Panc1 (cell line): ENCODE measurements at regions not wholly inside any gene's neighbourhood (a gene's known extent, or its start where the extent isn't known, plus 50 kb on each side); places are given as distances from the start of the nearest gene placed in this dataset.

ENCODE experiments used
- ATAC-seq: fragments of 200-7000 bp; cut with Tn5 transposase; 2 replicates; pipeline ENCODE4 v1.9.1; 2020; ENCODE audit warnings: mild to moderate bottlenecking, moderate library complexity
- BruUV-seq: library from RNA; stranded (reverse); fragments of 400-500 nt; replicated peaks from 2 replicates; lab custom pipeline; 2021; lab: Mats Ljungman, UMichigan
- CTCF ChIA-PET: fragments of 300-600 bp; sonication (Branson Sonifier 250); formaldehyde crosslinking; loops from one replicate; lab custom pipeline; 2022; ENCODE audit warnings: antibody characterized with exemption; lab: Charles Lee
- POLR2A ChIA-PET: fragments of 300-600 bp; sonication (Branson Sonifier 250); formaldehyde crosslinking; loops from one replicate; lab custom pipeline; 2022; ENCODE audit warnings: antibody characterized with exemption; lab: Charles Lee
- DNase-seq: peaks from one replicate; pipeline ENCODE4 v3.0.0-alpha.2; 2010; ENCODE audit warnings: low read depth, low spot score
- H3K27ac ChIP-seq: 2 replicates; pipeline ENCODE4 v1.5.1; 2011; ENCODE audit warnings: mild to moderate bottlenecking, low read length, inconsistent platforms
- H3K27me3 ChIP-seq: fragments of 200-500 bp; sonication (Bioruptor generic); 2 replicates; pipeline ENCODE4 v1.6.0; 2014; ENCODE audit warnings: low read length, inconsistent platforms; ENCODE audit not compliant: control insufficient read depth, insufficient read depth
- H3K36me3 ChIP-seq: fragments of 200-500 bp; sonication (Bioruptor generic); 2 replicates; pipeline ENCODE4 v1.5.1; 2014; ENCODE audit warnings: inconsistent platforms, mild to moderate bottlenecking, low read length, moderate library complexity; ENCODE audit not compliant: control insufficient read depth, insufficient read depth
- H3K4me1 ChIP-seq: 2 replicates; pipeline ENCODE4 v1.5.1; 2011; ENCODE audit warnings: inconsistent platforms, mild to moderate bottlenecking, low read length, moderate library complexity; ENCODE audit not compliant: control insufficient read depth, insufficient read depth
- H3K4me3 ChIP-seq, 2 experiments: 2 replicates each; pipeline ENCODE4 v1.5.1; 2011 to 2012; ENCODE audit warnings: low read depth in 2 of 2, low read length in 2 of 2, mild to moderate bottlenecking in 2 of 2, inconsistent platforms in 1 of 2, moderate library complexity in 1 of 2
- H3K9me3 ChIP-seq: fragments of 200-500 bp; sonication (Bioruptor generic); 2 replicates; pipeline ENCODE4 v1.5.1; 2014; ENCODE audit warnings: low read depth, mild to moderate bottlenecking, inconsistent platforms, low read length, moderate library complexity; ENCODE audit not compliant: control insufficient read depth, insufficient read depth
- POLR2AphosphoS5 ChIP-seq: IDR thresholded peaks from 2 replicates; pipeline ENCODE4 v1.6.1; 2012; ENCODE audit warnings: mild to moderate bottlenecking, low read depth, low read length, moderate library complexity
- SIN3A ChIP-seq: IDR thresholded peaks from 2 replicates; pipeline ENCODE4 v1.6.1; 2012; ENCODE audit warnings: low read depth, mild to moderate bottlenecking, low read length, moderate library complexity, borderline replicate concordance; ENCODE audit not compliant: insufficient read depth
- TCF7L2 ChIP-seq: IDR thresholded peaks from 2 replicates; pipeline ENCODE4 v1.6.1; 2011; ENCODE audit warnings: mild to moderate bottlenecking, low read depth, low read length, inconsistent platforms
- in situ Hi-C: cut with HindIII; loops from 2 replicates; pipeline ENCODE4 v1.10.0; 2016; ENCODE audit warnings: low sequenced_read_pairs, low pct_unique_long_range_greater_than_20kb
- intact Hi-C: fragments of 100-400 bp; cut with micrococcal nuclease; formaldehyde crosslinking; loops from one replicate; pipeline ENCODE4 v1.10.0; 2022; ENCODE audit not compliant: unreplicated experiment
- TF ChIP-seq, protein P1 (sequence below): fragments of 450-650 bp; IDR thresholded peaks from 2 replicates; pipeline ENCODE4 v1.5.1; 2017; ENCODE audit warnings: mild to moderate bottlenecking
- TF ChIP-seq, protein P2 (sequence below), 2 experiments: IDR thresholded peaks; 2 replicates each; pipeline ENCODE4 v1.6.1; 2011 to 2012; ENCODE audit warnings: low read depth in 2 of 2, control low read depth in 1 of 2, low read length in 1 of 2, mild to moderate bottlenecking in 1 of 2, moderate library complexity in 1 of 2; ENCODE audit not compliant: insufficient read depth in 1 of 2

- Histone ChIP-seq H3K27me3 (no peaks in the 10 kb centered on the region), H3K9me3 (no peaks in the 10 kb centered on the region), H3K27ac (no peak overlapping the region), H3K4me1 (no peaks in the 10 kb centered on the region), H3K4me3 (no peak overlapping the region), H3K36me3 (no peaks in the 10 kb centered on the region)
- ChIA-PET POLR2A (no interaction called here), CTCF (no interaction called here)
- intact Hi-C loops (no loop called here), in situ Hi-C loops (no loop called here)
- BruUV-seq = no TSS peak
- TF ChIP-seq TCF7L2 (no peak), POLR2AphosphoS5 (no peak), SIN3A (no peak)
- TF ChIP-seq, protein P1, sequence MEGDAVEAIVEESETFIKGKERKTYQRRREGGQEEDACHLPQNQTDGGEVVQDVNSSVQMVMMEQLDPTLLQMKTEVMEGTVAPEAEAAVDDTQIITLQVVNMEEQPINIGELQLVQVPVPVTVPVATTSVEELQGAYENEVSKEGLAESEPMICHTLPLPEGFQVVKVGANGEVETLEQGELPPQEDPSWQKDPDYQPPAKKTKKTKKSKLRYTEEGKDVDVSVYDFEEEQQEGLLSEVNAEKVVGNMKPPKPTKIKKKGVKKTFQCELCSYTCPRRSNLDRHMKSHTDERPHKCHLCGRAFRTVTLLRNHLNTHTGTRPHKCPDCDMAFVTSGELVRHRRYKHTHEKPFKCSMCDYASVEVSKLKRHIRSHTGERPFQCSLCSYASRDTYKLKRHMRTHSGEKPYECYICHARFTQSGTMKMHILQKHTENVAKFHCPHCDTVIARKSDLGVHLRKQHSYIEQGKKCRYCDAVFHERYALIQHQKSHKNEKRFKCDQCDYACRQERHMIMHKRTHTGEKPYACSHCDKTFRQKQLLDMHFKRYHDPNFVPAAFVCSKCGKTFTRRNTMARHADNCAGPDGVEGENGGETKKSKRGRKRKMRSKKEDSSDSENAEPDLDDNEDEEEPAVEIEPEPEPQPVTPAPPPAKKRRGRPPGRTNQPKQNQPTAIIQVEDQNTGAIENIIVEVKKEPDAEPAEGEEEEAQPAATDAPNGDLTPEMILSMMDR = no peak
- TF ChIP-seq, protein P2, sequence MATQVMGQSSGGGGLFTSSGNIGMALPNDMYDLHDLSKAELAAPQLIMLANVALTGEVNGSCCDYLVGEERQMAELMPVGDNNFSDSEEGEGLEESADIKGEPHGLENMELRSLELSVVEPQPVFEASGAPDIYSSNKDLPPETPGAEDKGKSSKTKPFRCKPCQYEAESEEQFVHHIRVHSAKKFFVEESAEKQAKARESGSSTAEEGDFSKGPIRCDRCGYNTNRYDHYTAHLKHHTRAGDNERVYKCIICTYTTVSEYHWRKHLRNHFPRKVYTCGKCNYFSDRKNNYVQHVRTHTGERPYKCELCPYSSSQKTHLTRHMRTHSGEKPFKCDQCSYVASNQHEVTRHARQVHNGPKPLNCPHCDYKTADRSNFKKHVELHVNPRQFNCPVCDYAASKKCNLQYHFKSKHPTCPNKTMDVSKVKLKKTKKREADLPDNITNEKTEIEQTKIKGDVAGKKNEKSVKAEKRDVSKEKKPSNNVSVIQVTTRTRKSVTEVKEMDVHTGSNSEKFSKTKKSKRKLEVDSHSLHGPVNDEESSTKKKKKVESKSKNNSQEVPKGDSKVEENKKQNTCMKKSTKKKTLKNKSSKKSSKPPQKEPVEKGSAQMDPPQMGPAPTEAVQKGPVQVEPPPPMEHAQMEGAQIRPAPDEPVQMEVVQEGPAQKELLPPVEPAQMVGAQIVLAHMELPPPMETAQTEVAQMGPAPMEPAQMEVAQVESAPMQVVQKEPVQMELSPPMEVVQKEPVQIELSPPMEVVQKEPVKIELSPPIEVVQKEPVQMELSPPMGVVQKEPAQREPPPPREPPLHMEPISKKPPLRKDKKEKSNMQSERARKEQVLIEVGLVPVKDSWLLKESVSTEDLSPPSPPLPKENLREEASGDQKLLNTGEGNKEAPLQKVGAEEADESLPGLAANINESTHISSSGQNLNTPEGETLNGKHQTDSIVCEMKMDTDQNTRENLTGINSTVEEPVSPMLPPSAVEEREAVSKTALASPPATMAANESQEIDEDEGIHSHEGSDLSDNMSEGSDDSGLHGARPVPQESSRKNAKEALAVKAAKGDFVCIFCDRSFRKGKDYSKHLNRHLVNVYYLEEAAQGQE (IDR thresholded peaks at IDR 0.05; ENCODE audit: insufficient read depth in 1 of 2, low read depth in 2 of 2, low read length in 1 of 2) = no peak
- ATAC-seq (no peak), DNase-seq (no peak)
These were observed 714.4 kb upstream of the CDH6 start for GRCh38 chr5:30479104-30479503.

DNA sequence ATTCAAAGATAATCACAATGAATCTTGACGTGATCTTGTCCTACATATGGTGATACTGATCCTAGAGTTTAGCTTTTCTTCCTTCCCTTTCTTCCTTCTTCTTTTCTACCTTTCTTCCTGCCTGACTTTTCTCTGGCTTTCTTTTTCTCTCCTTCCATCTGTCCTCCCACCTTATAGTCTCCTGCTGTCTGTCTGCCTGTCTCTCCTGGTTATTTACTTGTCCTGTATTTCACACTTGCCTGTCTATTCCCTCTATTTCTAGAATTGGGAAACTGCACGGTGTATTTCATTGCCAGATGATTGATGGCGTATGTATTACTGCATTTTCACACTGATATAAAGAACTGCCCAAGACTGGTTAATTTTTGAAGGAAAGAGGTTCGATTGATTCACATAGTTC is 718.1 kb upstream of the CDH6 start:
- intact Hi-C loops (no loop called here), in situ Hi-C loops (no loop called here)
- no TSS peak for BruUV-seq
- Histone ChIP-seq H3K4me1 (no peaks in the 10 kb centered on the region), H3K27ac (no peak overlapping the region), H3K27me3 (no peaks in the 10 kb centered on the region), H3K36me3 (no peaks in the 10 kb centered on the region), H3K9me3 (no peaks in the 10 kb centered on the region), H3K4me3 (no peak overlapping the region)
- CTCF ChIA-PET = no interaction called here
- DNase-seq = no peak
- POLR2A ChIA-PET = no interaction called here
- TF ChIP-seq, protein P2 (IDR thresholded peaks at IDR 0.05; ENCODE audit: insufficient read depth in 1 of 2, low read depth in 2 of 2, low read length in 1 of 2) = no peak
- TF ChIP-seq TCF7L2 (no peak), POLR2AphosphoS5 (no peak), SIN3A (no peak)
- TF ChIP-seq, protein P1 = no peak
- ATAC-seq = no peak
